NCI-H510A treated with DMSO at 0.1 percent for 48 hours (cell line): ENCODE measurements at regions not wholly inside any gene's neighbourhood (a gene's known extent, or its start where the extent isn't known, plus 50 kb on each side); places are given as distances from the start of the nearest gene placed in this dataset.
"Not testable (repeated sequence)": the region's sequence is repeated elsewhere in the genome, so short reads cannot be mapped to it uniquely, and the experiment has no call there.

Source experiments
- DNase-seq: peaks from one replicate; lab custom pipeline; 2025; lab: John Stamatoyannopoulos, UW

- DNase-seq, result no peak
Observed at GRCh38 chr2:208935531-208935930, 488.3 kb upstream of the MAP2 start.

GRCh38 chr2:208937521-208937920 lies 486.3 kb upstream of the MAP2 start:
- DNase-seq, result no peak

- no peak for DNase-seq
Observed at GRCh38 chr2:208939852-208940251, 484.0 kb upstream of the MAP2 start.

- no peak for DNase-seq
Observed at GRCh38 chr2:208945719-208946256, 478.1 kb upstream of the MAP2 start.

- no peak for DNase-seq
Observed at GRCh38 chr2:208948073-208948472, 475.8 kb upstream of the MAP2 start.

GRCh38 chr2:208970070-208970469 lies 453.8 kb upstream of the MAP2 start:
- DNase-seq, result no peak

- no peak for DNase-seq
Observed at GRCh38 chr2:208977582-208977981, 446.3 kb upstream of the MAP2 start.

- DNase-seq, result no peak
Observed at GRCh38 chr2:208978946-208979345, 444.9 kb upstream of the MAP2 start.

- no peak for DNase-seq
Observed at GRCh38 chr2:208980321-208980720, 443.5 kb upstream of the MAP2 start.

GRCh38 chr2:208982831-208983230 lies 441.0 kb upstream of the MAP2 start:
- no peak for DNase-seq

- DNase-seq, result no peak
Observed at GRCh38 chr2:208983486-208983885, 440.4 kb upstream of the MAP2 start.

GRCh38 chr2:208984376-208985090 lies 439.3 kb upstream of the MAP2 start:
- DNase-seq, result no peak

GRCh38 chr2:208985644-208986043 lies 438.2 kb upstream of the MAP2 start:
- no peak for DNase-seq

GRCh38 chr2:208990716-208991115 lies 433.1 kb upstream of the MAP2 start:
- DNase-seq, result no peak

- no peak for DNase-seq
Observed at GRCh38 chr2:208999911-209000310, 423.9 kb upstream of the MAP2 start.

- DNase-seq, result no peak
Observed at GRCh38 chr2:209002054-209002453, 421.8 kb upstream of the MAP2 start.

GRCh38 chr2:209005371-209005770 lies 418.5 kb upstream of the MAP2 start:
- no peak for DNase-seq

GRCh38 chr2:209008636-209009287 lies 415.1 kb upstream of the MAP2 start:
- no peak for DNase-seq

- not testable (repeated sequence) for DNase-seq
Observed at GRCh38 chr2:209018633-209019032, 405.2 kb upstream of the MAP2 start.

- no peak for DNase-seq
Observed at GRCh38 chr2:209029249-209029648, 394.6 kb upstream of the MAP2 start.

- DNase-seq, result no peak
Observed at GRCh38 chr2:209044307-209044706, 379.5 kb upstream of the MAP2 start.

- no peak for DNase-seq
Observed at GRCh38 chr2:209046163-209046562, 377.7 kb upstream of the MAP2 start.

GRCh38 chr2:209049608-209050007 lies 374.2 kb upstream of the MAP2 start:
- DNase-seq, result no peak

- DNase-seq, result no peak
Observed at GRCh38 chr2:209062210-209062609, 361.6 kb upstream of the MAP2 start.
